H9 (cell line): ENCODE measurements at regions not wholly inside any gene's neighbourhood (a gene's known extent, or its start where the extent isn't known, plus 50 kb on each side); places are given as distances from the start of the nearest gene placed in this dataset.

ENCODE experiments used
- DNase-seq: peaks from one replicate; pipeline ENCODE4 v3.0.0-alpha.2; 2017
- H2AFZ ChIP-seq: one replicate; pipeline ENCODE4 v1.6.1; 2013; ENCODE audit warnings: mild to moderate bottlenecking, low read length, control low read depth, moderate library complexity
- H2AK5ac ChIP-seq: 2 replicates; pipeline ENCODE4 v1.6.1; 2013; ENCODE audit warnings: low read length, control low read depth, mixed read lengths; ENCODE audit not compliant: insufficient read length
- H2BK120ac ChIP-seq: one replicate; pipeline ENCODE4 v1.6.1; 2013; ENCODE audit warnings: low read depth, mild to moderate bottlenecking, low read length, control low read depth, inconsistent platforms; ENCODE audit not compliant: poor library complexity, severe bottlenecking
- H2BK12ac ChIP-seq: 2 replicates; pipeline ENCODE4 v1.6.1; 2013; ENCODE audit warnings: low read length, control low read depth, mixed read lengths, low read depth; ENCODE audit not compliant: insufficient read length
- H2BK15ac ChIP-seq: 2 replicates; pipeline ENCODE4 v1.6.1; 2013; ENCODE audit warnings: low read depth, low read length, control low read depth
- H2BK20ac ChIP-seq: one replicate; pipeline ENCODE4 v1.6.1; 2013; ENCODE audit warnings: low read depth, mild to moderate bottlenecking, low read length, control low read depth, inconsistent platforms; ENCODE audit not compliant: poor library complexity, severe bottlenecking
- H2BK5ac ChIP-seq: 2 replicates; pipeline ENCODE4 v1.6.1; 2013; ENCODE audit warnings: low read length, control low read depth, mixed read lengths; ENCODE audit not compliant: insufficient read length
- H3K14ac ChIP-seq: 2 replicates; pipeline ENCODE4 v1.6.1; 2013; ENCODE audit warnings: low read length, control low read depth; ENCODE audit not compliant: insufficient read depth
- H3K18ac ChIP-seq: 2 replicates; pipeline ENCODE4 v1.6.1; 2013; ENCODE audit warnings: low read depth, mild to moderate bottlenecking, mixed read lengths, low read length, control low read depth; ENCODE audit not compliant: insufficient read length
- H3K23ac ChIP-seq: 2 replicates; pipeline ENCODE4 v1.6.1; 2013; ENCODE audit warnings: low read length, control low read depth, mixed read lengths, low read depth; ENCODE audit not compliant: insufficient read length
- H3K23me2 ChIP-seq: 2 replicates; pipeline ENCODE4 v1.6.1; 2013; ENCODE audit warnings: low read depth, mild to moderate bottlenecking, mixed read lengths, low read length, control low read depth; ENCODE audit not compliant: insufficient read length, poor library complexity, severe bottlenecking
- H3K27ac ChIP-seq: 2 replicates; pipeline ENCODE4 v1.5.1; 2013; ENCODE audit warnings: low read length, control low read depth, mixed read lengths, low read depth; ENCODE audit not compliant: insufficient read length
- H3K27me3 ChIP-seq: 2 replicates; pipeline ENCODE4 v1.6.1; 2013; ENCODE audit warnings: low read length, control low read depth, inconsistent platforms; ENCODE audit not compliant: insufficient read depth
- H3K4ac ChIP-seq: 2 replicates; pipeline ENCODE4 v1.6.1; 2013; ENCODE audit warnings: low read depth, mild to moderate bottlenecking, control low read depth, inconsistent platforms, low read length, moderate library complexity
- H3K4me1 ChIP-seq: 2 replicates; pipeline ENCODE4 v1.6.1; 2013; ENCODE audit warnings: low read length, control low read depth, inconsistent platforms; ENCODE audit not compliant: insufficient read depth
- H3K4me2 ChIP-seq: 2 replicates; pipeline ENCODE4 v1.6.1; 2013; ENCODE audit warnings: low read length, control low read depth, mixed read lengths; ENCODE audit not compliant: insufficient read length, insufficient read depth
- H3K56ac ChIP-seq: 2 replicates; pipeline ENCODE4 v1.6.1; 2013; ENCODE audit warnings: low read depth, mild to moderate bottlenecking, mixed read lengths, low read length, control low read depth; ENCODE audit not compliant: insufficient read length
- H3K79me1 ChIP-seq: 2 replicates; pipeline ENCODE4 v1.6.1; 2013; ENCODE audit warnings: low read depth, mild to moderate bottlenecking, moderate library complexity, low read length, control low read depth, inconsistent platforms; ENCODE audit not compliant: insufficient read depth, poor library complexity, severe bottlenecking
- H3K79me2 ChIP-seq: 2 replicates; pipeline ENCODE4 v1.6.1; 2013; ENCODE audit warnings: low read length, control low read depth, inconsistent platforms; ENCODE audit not compliant: insufficient read depth
- H3K9ac ChIP-seq: 2 replicates; pipeline ENCODE4 v1.6.1; 2013; ENCODE audit warnings: low read length, control low read depth, mixed read lengths; ENCODE audit not compliant: insufficient read length; ENCODE audit errors: extremely low read depth
- H3K9me3 ChIP-seq: one replicate; pipeline ENCODE4 v1.6.1; 2013; ENCODE audit warnings: low read depth, low read length, inconsistent platforms; ENCODE audit not compliant: control insufficient read depth
- H3T11ph ChIP-seq: one replicate; pipeline ENCODE4 v1.6.1; 2013; ENCODE audit warnings: mild to moderate bottlenecking, low read length, control low read depth, inconsistent platforms
- H4K20me1 ChIP-seq: one replicate; pipeline ENCODE4 v1.6.1; 2013; ENCODE audit not compliant: control insufficient read depth, insufficient read length, insufficient read depth
- H4K5ac ChIP-seq: 2 replicates; pipeline ENCODE4 v1.6.1; 2013; ENCODE audit warnings: low read depth, mild to moderate bottlenecking, mixed read lengths, low read length, control low read depth; ENCODE audit not compliant: insufficient read length
- H4K8ac ChIP-seq: replicated peaks from 2 replicates; pipeline ENCODE4 v1.6.1; 2013; ENCODE audit warnings: low read length, control low read depth, mixed read lengths, low read depth; ENCODE audit not compliant: insufficient read length
- H4K91ac ChIP-seq: 2 replicates; pipeline ENCODE4 v1.6.1; 2013; ENCODE audit warnings: low read depth, mild to moderate bottlenecking, moderate library complexity, mixed read lengths, low read length, control low read depth; ENCODE audit not compliant: insufficient read length
- H3K27ac Mint-ChIP-seq, 3 experiments: 2 replicates in 2 of 3; 3 replicates in 1 of 3; pipeline ENCODE4 v1.8.0; 2020 to 2021; ENCODE audit warnings: mixed read lengths in 3 of 3, mild to moderate bottlenecking in 1 of 3, moderate library complexity in 1 of 3
- H3K27me3 Mint-ChIP-seq: 2 replicates; pipeline ENCODE4 v1.8.0; 2021; ENCODE audit warnings: low read depth, mild to moderate bottlenecking, moderate library complexity, mixed read lengths
- H3K36me3 Mint-ChIP-seq, 3 experiments: 2 replicates in 2 of 3; 3 replicates in 1 of 3; pipeline ENCODE4 v1.8.0; 2020 to 2021; ENCODE audit warnings: low read depth in 3 of 3, mixed read lengths in 3 of 3; ENCODE audit not compliant: insufficient read depth in 1 of 3
- H3K4me1 Mint-ChIP-seq, 2 experiments: 2 replicates each; pipeline ENCODE4 v1.8.0; 2020; ENCODE audit warnings: mixed read lengths in 2 of 2
- H3K4me3 Mint-ChIP-seq, 2 experiments: 2 replicates in 1 of 2; 3 replicates in 1 of 2; pipeline ENCODE4 v1.8.0; 2020 to 2021; ENCODE audit warnings: mild to moderate bottlenecking in 2 of 2, mixed read lengths in 2 of 2, moderate library complexity in 1 of 2
- H3K9me3 Mint-ChIP-seq, 2 experiments: 2 replicates in 1 of 2; 3 replicates in 1 of 2; pipeline ENCODE4 v1.8.0; 2020; ENCODE audit warnings: mild to moderate bottlenecking in 2 of 2, mixed read lengths in 2 of 2, moderate library complexity in 1 of 2
- WGBS: extraction: QIAGEN DNeasy Blood & Tissue Kit; methylation state at CpG from one replicate; pipeline ENCODE4 v1.1.7; 2013; ENCODE audit warnings: missing lambda C conversion rate, low lambda C conversion rate, mixed read lengths; ENCODE audit not compliant: insufficient read length; ENCODE audit errors: extremely low coverage; 5-methylcytosine and 5-hydroxymethylcytosine counted together
- TF ChIP-seq, protein P1 (sequence below): fragments of 200-600 bp; sonication (generic); conservative IDR thresholded peaks from 3 replicates; pipeline ENCODE4 v1.8.0; 2021; ENCODE audit warnings: antibody characterized with exemption, mild to moderate bottlenecking

DNA sequence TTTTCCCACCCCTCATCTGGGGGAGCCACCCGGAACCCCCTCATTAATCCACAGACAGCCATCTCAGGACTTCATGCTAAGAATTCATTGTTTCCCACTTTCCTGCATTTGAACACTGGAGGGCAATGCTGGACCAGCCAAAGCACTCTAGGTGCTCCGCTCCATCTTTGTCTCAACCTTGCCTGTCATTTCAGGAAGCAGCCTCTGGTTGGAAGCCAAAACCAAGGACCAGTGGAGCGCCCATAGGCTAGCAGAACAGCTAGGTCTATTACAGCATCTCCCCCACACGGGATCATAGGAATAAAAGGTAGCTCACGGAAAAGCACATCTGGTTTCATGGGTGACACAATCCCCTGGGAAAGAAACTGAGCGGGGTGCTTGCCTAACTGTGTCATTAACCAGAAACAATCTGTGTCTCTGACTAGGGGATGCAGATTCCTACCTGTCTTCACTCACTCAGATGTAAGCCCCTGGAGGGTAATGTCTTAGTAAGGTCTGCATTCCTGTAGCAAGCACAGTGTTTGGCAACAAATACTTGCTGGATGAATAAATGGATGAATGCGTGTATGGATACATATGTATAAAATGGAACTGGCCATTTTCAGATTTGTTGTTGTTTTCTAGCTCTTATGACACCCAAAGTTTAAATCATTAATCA lies 197.0 kb downstream of the DAD1 start:
- Histone ChIP-seq H3K79me1 (no peaks in the 10 kb centered on the region), H2BK20ac (no peak overlapping the region), H4K5ac (no peak overlapping the region), H4K8ac (no peak overlapping the region), H3K27me3 (no peaks in the 10 kb centered on the region), H3K23me2 (no peaks in the 10 kb centered on the region), H3K4ac (no peak overlapping the region), H4K91ac (no peak overlapping the region), H3K27ac (no peak overlapping the region), H2AFZ (no peak overlapping the region), H3K9ac (no peak overlapping the region), H3K79me2 (no peaks in the 10 kb centered on the region), H2BK15ac (no peak overlapping the region), H2AK5ac (no peak overlapping the region), H3K4me2 (no peak overlapping the region), H3K23ac (no peak overlapping the region), H3T11ph (no peak overlapping the region), H2BK120ac (no peak overlapping the region), H2BK12ac (no peak overlapping the region), H4K20me1 (no peaks in the 10 kb centered on the region), H3K14ac (no peak overlapping the region), H3K56ac (no peak overlapping the region), H3K9me3 (no peaks in the 10 kb centered on the region), H3K4me1 (no peaks in the 10 kb centered on the region), H3K18ac (no peak overlapping the region), H2BK5ac (no peak overlapping the region)
- Mint-ChIP-seq H3K27me3 (peaks cover 1% of the 10 kb centered on the region), H3K4me1 (peaks cover 0 to 3% of the 10 kb centered on the region in 2 experiments; a peak in 3 of 4 replicates), H3K27ac (no peak overlapping the region; a peak in 1 of 7 replicates), H3K4me3 (no peak overlapping the region), H3K9me3 (no peaks in the 10 kb centered on the region), H3K36me3 (no peaks in the 10 kb centered on the region)
- TF ChIP-seq, protein P1, sequence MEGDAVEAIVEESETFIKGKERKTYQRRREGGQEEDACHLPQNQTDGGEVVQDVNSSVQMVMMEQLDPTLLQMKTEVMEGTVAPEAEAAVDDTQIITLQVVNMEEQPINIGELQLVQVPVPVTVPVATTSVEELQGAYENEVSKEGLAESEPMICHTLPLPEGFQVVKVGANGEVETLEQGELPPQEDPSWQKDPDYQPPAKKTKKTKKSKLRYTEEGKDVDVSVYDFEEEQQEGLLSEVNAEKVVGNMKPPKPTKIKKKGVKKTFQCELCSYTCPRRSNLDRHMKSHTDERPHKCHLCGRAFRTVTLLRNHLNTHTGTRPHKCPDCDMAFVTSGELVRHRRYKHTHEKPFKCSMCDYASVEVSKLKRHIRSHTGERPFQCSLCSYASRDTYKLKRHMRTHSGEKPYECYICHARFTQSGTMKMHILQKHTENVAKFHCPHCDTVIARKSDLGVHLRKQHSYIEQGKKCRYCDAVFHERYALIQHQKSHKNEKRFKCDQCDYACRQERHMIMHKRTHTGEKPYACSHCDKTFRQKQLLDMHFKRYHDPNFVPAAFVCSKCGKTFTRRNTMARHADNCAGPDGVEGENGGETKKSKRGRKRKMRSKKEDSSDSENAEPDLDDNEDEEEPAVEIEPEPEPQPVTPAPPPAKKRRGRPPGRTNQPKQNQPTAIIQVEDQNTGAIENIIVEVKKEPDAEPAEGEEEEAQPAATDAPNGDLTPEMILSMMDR: peak; percentile 81
- DNase-seq: peak; percentile 69
- no CpG with 5 or more reads among the region's 7 CpGs for WGBS
